Mesenchymal stem cell (in vitro differentiated cells and primary cell): ENCODE measurements at regions not wholly inside any gene's neighbourhood (a gene's known extent, or its start where the extent isn't known, plus 50 kb on each side); places are given as distances from the start of the nearest gene placed in this dataset.
"Not testable (repeated sequence)": the region's sequence is repeated elsewhere in the genome, so short reads cannot be mapped to it uniquely, and the experiment has no call there.

Source experiments
- DNase-seq: peaks from one replicate; pipeline ENCODE4 v3.0.0-alpha.2; 2013
- H2AFZ ChIP-seq: one replicate; pipeline ENCODE4 v1.6.1; 2013; ENCODE audit warnings: low read depth, mild to moderate bottlenecking, control low read depth, inconsistent platforms, low read length, moderate library complexity
- H2AK5ac ChIP-seq: 2 replicates; pipeline ENCODE4 v1.6.1; 2013; ENCODE audit warnings: low read length, moderate library complexity, mild to moderate bottlenecking, inconsistent platforms; ENCODE audit not compliant: severe bottlenecking
- H2BK120ac ChIP-seq: one replicate; pipeline ENCODE4 v1.6.1; 2013; ENCODE audit warnings: low read depth, mild to moderate bottlenecking, inconsistent platforms, low read length, moderate library complexity
- H2BK12ac ChIP-seq, 2 experiments: one replicate each; pipeline ENCODE4 v1.6.1; 2013; ENCODE audit warnings: inconsistent platforms in 2 of 2, low read length in 2 of 2, mild to moderate bottlenecking in 2 of 2, moderate library complexity in 2 of 2, control low read depth in 1 of 2
- H2BK15ac ChIP-seq: one replicate; pipeline ENCODE4 v1.6.1; 2013; ENCODE audit warnings: mild to moderate bottlenecking, low read depth, inconsistent platforms; ENCODE audit not compliant: poor library complexity, severe bottlenecking
- H2BK5ac ChIP-seq: 2 replicates; pipeline ENCODE4 v1.6.1; 2013; ENCODE audit warnings: low read depth, mild to moderate bottlenecking, low read length, control low read depth, inconsistent platforms; ENCODE audit not compliant: poor library complexity, severe bottlenecking
- H3K14ac ChIP-seq, 2 experiments: one replicate each; pipeline ENCODE4 v1.6.1; 2013; ENCODE audit warnings: inconsistent platforms in 2 of 2, low read length in 2 of 2, control low read depth in 1 of 2, mild to moderate bottlenecking in 1 of 2, moderate library complexity in 1 of 2
- H3K18ac ChIP-seq, 2 experiments: one replicate each; pipeline ENCODE4 v1.6.1; 2013; ENCODE audit warnings: inconsistent platforms in 2 of 2, low read length in 2 of 2, control low read depth in 1 of 2, low read depth in 1 of 2, mild to moderate bottlenecking in 1 of 2
- H3K23ac ChIP-seq, 2 experiments: one replicate each; pipeline ENCODE4 v1.6.1; 2013; ENCODE audit warnings: inconsistent platforms in 2 of 2, low read length in 2 of 2, mild to moderate bottlenecking in 2 of 2, moderate library complexity in 2 of 2, control low read depth in 1 of 2
- H3K27ac ChIP-seq: 2 replicates; pipeline ENCODE4 v1.5.1; 2013; ENCODE audit warnings: mild to moderate bottlenecking, moderate library complexity, low read length, control low read depth, inconsistent platforms; ENCODE audit not compliant: poor library complexity, severe bottlenecking
- H3K27me3 ChIP-seq, 2 experiments: 2 replicates each; pipeline versions ENCODE4 v1.6.1 to v1.7.0; 2013; ENCODE audit warnings: low read length in 2 of 2, mild to moderate bottlenecking in 2 of 2, moderate library complexity in 2 of 2, control low read depth in 1 of 2, inconsistent platforms in 1 of 2; ENCODE audit not compliant: control insufficient read depth in 1 of 2, insufficient read depth in 1 of 2
- H3K36me3 ChIP-seq, 2 experiments: 2 replicates each; pipeline versions ENCODE4 v1.6.1 to v1.7.0; 2013; ENCODE audit warnings: low read length in 2 of 2, control low read depth in 1 of 2, inconsistent platforms in 1 of 2, low read depth in 1 of 2, mild to moderate bottlenecking in 1 of 2; ENCODE audit not compliant: insufficient read depth in 2 of 2, control insufficient read depth in 1 of 2
- H3K4ac ChIP-seq, 2 experiments: one replicate each; pipeline ENCODE4 v1.6.1; 2013; ENCODE audit warnings: inconsistent platforms in 2 of 2, low read length in 2 of 2, mild to moderate bottlenecking in 2 of 2, moderate library complexity in 2 of 2, control low read depth in 1 of 2, low read depth in 1 of 2
- H3K4me1 ChIP-seq: 2 replicates; pipeline ENCODE4 v1.6.1; 2013; ENCODE audit warnings: low read depth, low read length, control low read depth; ENCODE audit not compliant: control insufficient read depth, insufficient read depth
- H3K4me2 ChIP-seq: 2 replicates; pipeline ENCODE4 v1.6.1; 2013; ENCODE audit warnings: low read length, mild to moderate bottlenecking, inconsistent platforms; ENCODE audit not compliant: poor library complexity, severe bottlenecking
- H3K4me3 ChIP-seq, 2 experiments: 2 replicates each; pipeline versions ENCODE4 v1.5.1 to v1.7.0; 2013; ENCODE audit warnings: low read length in 2 of 2, mild to moderate bottlenecking in 2 of 2, control low read depth in 1 of 2, low read depth in 1 of 2; ENCODE audit not compliant: insufficient read depth in 1 of 2
- H3K79me1 ChIP-seq: replicated peaks from 2 replicates; pipeline ENCODE4 v1.6.1; 2013; ENCODE audit warnings: mild to moderate bottlenecking, control low read depth, low read length, inconsistent platforms; ENCODE audit not compliant: poor library complexity, severe bottlenecking
- H3K9ac ChIP-seq: 2 replicates; pipeline ENCODE4 v1.7.0; 2013; ENCODE audit warnings: mild to moderate bottlenecking, low read length, moderate library complexity
- H3K9me3 ChIP-seq: 2 replicates; pipeline ENCODE4 v1.7.0; 2013; ENCODE audit warnings: mild to moderate bottlenecking, low read length; ENCODE audit not compliant: control insufficient read depth
- H4K8ac ChIP-seq: one replicate; pipeline ENCODE4 v1.6.1; 2013; ENCODE audit warnings: inconsistent platforms, mild to moderate bottlenecking, low read length, moderate library complexity
- H4K91ac ChIP-seq: one replicate; pipeline ENCODE4 v1.6.1; 2013; ENCODE audit warnings: mild to moderate bottlenecking, low read length, inconsistent platforms
- WGBS: methylation state at CpG from one replicate; pipeline ENCODE4 v1.1.7; 2013; ENCODE audit warnings: mixed read lengths; 5-methylcytosine and 5-hydroxymethylcytosine counted together

DNA sequence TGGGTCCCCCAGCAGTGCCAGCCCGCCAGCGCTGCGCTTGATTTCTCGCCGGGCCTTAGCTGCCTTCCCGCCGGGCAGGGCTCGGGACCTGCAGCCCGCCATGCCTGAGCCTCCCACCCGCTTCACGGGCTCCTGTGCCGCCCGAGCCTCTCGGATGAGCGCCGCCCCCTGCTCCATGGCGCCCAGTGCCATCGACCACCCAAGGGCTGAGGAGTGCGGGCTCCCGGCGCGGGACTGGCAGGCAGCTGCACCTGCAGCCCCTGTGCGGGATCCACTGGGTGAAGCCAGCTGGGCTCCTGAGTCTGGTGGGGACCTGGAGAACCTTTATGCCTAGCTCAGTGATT is 489.8 kb upstream of the ZFP42 start:
- H2BK12ac ChIP-seq, H3K9ac ChIP-seq, H3K4me1 ChIP-seq, H3K18ac ChIP-seq, H3K4me2 ChIP-seq, H3K27me3 ChIP-seq, H3K27ac ChIP-seq, H2BK5ac ChIP-seq, H3K4me3 ChIP-seq, H2AK5ac ChIP-seq, H2BK120ac ChIP-seq, H3K36me3 ChIP-seq, DNase-seq, H3K23ac ChIP-seq, H2BK15ac ChIP-seq, H2AFZ ChIP-seq, H3K4ac ChIP-seq, H4K91ac ChIP-seq, H3K79me1 ChIP-seq, H3K14ac ChIP-seq, H3K9me3 ChIP-seq, H4K8ac ChIP-seq: not testable (repeated sequence)
- WGBS: 98% methylated on average over 14 of the region's 23 CpGs

DNA sequence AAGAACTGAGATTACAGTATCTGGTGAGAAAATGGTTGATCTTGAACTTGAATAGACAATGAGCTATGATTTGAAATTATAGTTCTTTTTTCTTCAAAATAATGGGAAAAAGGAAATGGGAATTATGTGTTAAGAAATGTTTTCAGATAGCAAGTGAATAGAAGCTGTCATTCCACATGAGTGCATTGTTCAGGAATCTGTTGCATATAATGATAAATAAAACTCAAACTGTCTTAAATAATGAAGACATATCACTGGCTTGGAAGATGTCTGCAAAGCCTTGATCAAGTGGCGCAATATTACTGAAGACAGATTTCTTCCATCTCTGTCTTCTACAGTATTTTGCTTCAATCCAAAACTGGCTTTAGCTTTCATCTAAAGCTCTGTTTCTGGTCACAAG is 479.3 kb upstream of the ZFP42 start:
- Histone ChIP-seq H3K23ac (no peak overlapping the region), H3K14ac (no peak overlapping the region), H3K36me3 (no peaks in the 10 kb centered on the region), H3K27ac (no peak overlapping the region), H3K9ac (no peak overlapping the region), H3K27me3 (no peaks in the 10 kb centered on the region), H2BK15ac (no peak overlapping the region), H3K9me3 (no peaks in the 10 kb centered on the region), H4K91ac (no peak overlapping the region), H3K4ac (no peak overlapping the region), H3K4me1 (no peaks in the 10 kb centered on the region), H2BK12ac (no peak overlapping the region), H4K8ac (no peak overlapping the region), H2AK5ac (no peak overlapping the region), H3K18ac (no peak overlapping the region), H3K79me1 (no peaks in the 10 kb centered on the region), H3K4me2 (no peak overlapping the region), H2BK120ac (no peak overlapping the region), H2AFZ (no peak overlapping the region), H2BK5ac (no peak overlapping the region), H3K4me3 (no peak overlapping the region)
- WGBS: 98% methylated on average over 1 of the region's 1 CpG
- DNase-seq: no peak

DNA sequence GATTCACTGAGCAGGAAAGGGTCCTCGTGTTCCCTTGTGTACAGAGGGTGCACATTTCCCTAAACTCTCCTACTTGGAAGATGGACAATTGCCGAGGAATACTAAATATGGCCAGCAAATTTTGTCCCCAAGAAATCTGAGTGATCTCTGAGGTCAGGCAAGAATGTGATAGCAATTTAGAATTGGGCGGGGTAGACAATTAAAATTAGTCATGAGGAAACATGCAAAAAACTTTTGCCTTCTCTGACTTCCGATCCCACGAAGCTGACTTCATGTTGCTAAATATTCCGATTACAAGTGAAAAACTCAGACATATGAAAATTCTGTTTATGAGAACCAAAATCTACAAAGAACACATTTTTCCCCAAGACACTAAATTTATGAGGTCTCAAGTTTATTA is 453.9 kb upstream of the ZFP42 start:
- Histone ChIP-seq H3K14ac (no peak overlapping the region), H2BK12ac (no peak overlapping the region)
- 95% methylated on average over 6 of the region's 6 CpGs for WGBS

DNA sequence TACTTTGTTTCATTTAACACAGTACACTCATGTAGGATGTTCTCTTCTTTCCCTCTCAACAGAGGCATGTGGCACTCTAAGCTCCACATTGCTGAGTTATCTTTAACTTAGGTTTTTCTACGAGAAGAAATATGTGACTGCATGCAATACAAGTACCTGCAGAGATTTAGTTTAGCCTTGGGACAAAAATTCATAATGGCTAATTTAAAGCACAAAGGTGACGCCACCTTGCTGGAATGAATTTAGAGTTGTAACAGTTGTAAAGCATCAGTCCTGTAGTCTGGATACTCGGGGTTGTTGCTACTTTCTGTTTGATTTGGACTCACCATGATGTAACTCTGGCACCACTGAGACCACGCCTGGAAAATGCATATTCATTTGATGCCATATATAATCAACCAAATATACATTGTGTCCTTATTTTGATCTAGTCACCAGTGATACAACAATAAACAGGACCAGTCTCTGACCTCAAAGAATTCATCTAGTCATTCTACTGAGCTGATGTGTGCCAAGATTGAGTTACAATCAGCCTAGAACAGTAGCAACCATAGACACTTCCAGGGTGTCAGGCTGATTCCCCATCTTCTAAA is 451.0 kb upstream of the ZFP42 start:
- Histone ChIP-seq H2BK5ac (no peak overlapping the region), H3K4me3 (no peak overlapping the region), H3K36me3 (no peaks in the 10 kb centered on the region), H4K91ac (no peak overlapping the region), H3K18ac (no peak overlapping the region), H3K14ac (no peak overlapping the region), H3K23ac (no peak overlapping the region), H3K4me2 (no peak overlapping the region), H2BK15ac (no peak overlapping the region), H3K4me1 (no peaks in the 10 kb centered on the region), H3K4ac (no peak overlapping the region), H3K27me3 (no peaks in the 10 kb centered on the region), H4K8ac (no peak overlapping the region), H3K9ac (no peak overlapping the region), H2AFZ (no peak overlapping the region), H2BK12ac (no peak overlapping the region), H2AK5ac (no peak overlapping the region), H2BK120ac (no peak overlapping the region), H3K27ac (no peak overlapping the region), H3K79me1 (no peaks in the 10 kb centered on the region), H3K9me3 (no peaks in the 10 kb centered on the region)
- 94% methylated on average over 4 of the region's 4 CpGs for WGBS
- DNase-seq: no peak

More for the DNA sequence above, 453.9 kb upstream of the ZFP42 start:
- Histone ChIP-seq H3K4ac (no peak overlapping the region), H3K23ac (no peak overlapping the region), H3K27ac (no peak overlapping the region), H2BK5ac (no peak overlapping the region), H3K27me3 (no peaks in the 10 kb centered on the region), H2AK5ac (no peak overlapping the region), H3K4me3 (no peak overlapping the region), H3K36me3 (no peaks in the 10 kb centered on the region), H2BK120ac (no peak overlapping the region), H4K8ac (no peak overlapping the region), H3K4me1 (no peaks in the 10 kb centered on the region), H3K18ac (no peak overlapping the region), H3K4me2 (no peak overlapping the region), H2BK15ac (no peak overlapping the region), H3K79me1 (no peaks in the 10 kb centered on the region), H4K91ac (no peak overlapping the region), H3K9me3 (no peaks in the 10 kb centered on the region), H3K9ac (no peak overlapping the region), H2AFZ (no peak overlapping the region)
- DNase-seq: no peak
